ENCODE measurements at regions not wholly inside any gene's neighbourhood (a gene's known extent, or its start where the extent isn't known, plus 50 kb on each side); places are given as distances from the start of the nearest gene placed in this dataset.

- TF ChIP-seq RAD21 (IDR thresholded peaks at IDR 0.05; ENCODE audit: low read depth) (no peak), NFIC (IDR thresholded peaks at IDR 0.05) (no peak), MAX (IDR thresholded peaks at IDR 0.05) (no peak), EP300 (IDR thresholded peaks at IDR 0.05; ENCODE audit: borderline replicate concordance) (no peak), EGR1 (IDR thresholded peaks at IDR 0.05) (no peak), REST (IDR thresholded peaks at IDR 0.05; ENCODE audit: low read depth) (no peak)
Observed at GRCh38 chr12:65619018-65619417, 205.3 kb upstream of the HMGA2 start.

All from Ishikawa (cell line).